Keratinocyte (primary cell): ENCODE measurements at regions not wholly inside any gene's neighbourhood (a gene's known extent, or its start where the extent isn't known, plus 50 kb on each side); places are given as distances from the start of the nearest gene placed in this dataset.

ENCODE experiments used
- DNase-seq: peaks from one replicate; pipeline ENCODE4 v3.0.0-alpha.2; 2011; ENCODE audit warnings: low read depth, missing footprints, low spot score
- FAIRE-seq: peaks from 2 replicates; lab custom pipeline; 2011; peaks lifted over from hg19 to GRCh38; lab: Jason Lieb, UNC
- H2AFZ ChIP-seq: 2 replicates; pipeline ENCODE4 v1.6.0; 2012; ENCODE audit warnings: low read length, control low read depth, inconsistent platforms; ENCODE audit not compliant: control insufficient read depth
- H3K27ac ChIP-seq: 2 replicates; pipeline ENCODE4 v1.5.1; 2011; ENCODE audit warnings: low read length; ENCODE audit not compliant: control insufficient read depth, insufficient read depth
- H3K27me3 ChIP-seq: 3 replicates; pipeline ENCODE4 v1.6.0; 2011; ENCODE audit warnings: low read length; ENCODE audit not compliant: control insufficient read depth, insufficient read depth; ENCODE audit errors: extremely low read depth
- H3K36me3 ChIP-seq, 2 experiments: 2 replicates in 1 of 2; 3 replicates in 1 of 2; pipeline ENCODE4 v1.5.1; 2011; ENCODE audit warnings: low read length in 2 of 2, mild to moderate bottlenecking in 1 of 2; ENCODE audit not compliant: control insufficient read depth in 2 of 2, insufficient read depth in 2 of 2; ENCODE audit errors: extremely low read depth in 1 of 2
- H3K4me1 ChIP-seq: 3 replicates; pipeline ENCODE4 v1.5.1; 2011; ENCODE audit warnings: low read length; ENCODE audit not compliant: control insufficient read depth, insufficient read depth; ENCODE audit errors: extremely low read depth
- H3K4me2 ChIP-seq: 3 replicates; pipeline ENCODE4 v1.6.0; 2011; ENCODE audit warnings: low read depth, low read length; ENCODE audit not compliant: control insufficient read depth, insufficient read depth; ENCODE audit errors: extremely low read depth
- H3K4me3 ChIP-seq, 3 experiments: fragments of 200-600 bp in 1 of 3; sonication (generic) in 1 of 3; 2 replicates in 2 of 3; 3 replicates in 1 of 3; pipeline ENCODE4 v1.5.1; 2011 to 2016; ENCODE audit warnings: low read length in 3 of 3, mild to moderate bottlenecking in 3 of 3, control low read depth in 2 of 3, inconsistent platforms in 1 of 3, low read depth in 1 of 3, mixed read lengths in 1 of 3, mixed run types in 1 of 3, moderate library complexity in 1 of 3; ENCODE audit not compliant: control insufficient read depth in 2 of 3, insufficient read depth in 2 of 3; ENCODE audit errors: extremely low read depth in 1 of 3
- H3K79me2 ChIP-seq: 2 replicates; pipeline ENCODE4 v1.6.0; 2012; ENCODE audit warnings: low read length; ENCODE audit not compliant: control insufficient read depth, insufficient read depth
- H3K9ac ChIP-seq: 3 replicates; pipeline ENCODE4 v1.6.0; 2011; ENCODE audit warnings: low read length; ENCODE audit not compliant: control insufficient read depth, insufficient read depth; ENCODE audit errors: extremely low read depth
- H3K9me1 ChIP-seq: 3 replicates; pipeline ENCODE4 v1.6.0; 2011; ENCODE audit warnings: low read length; ENCODE audit not compliant: control insufficient read depth, insufficient read depth; ENCODE audit errors: extremely low read depth
- H3K9me3 ChIP-seq: 2 replicates; pipeline ENCODE4 v1.5.1; 2012; ENCODE audit warnings: low read depth, low read length; ENCODE audit not compliant: control insufficient read depth
- H4K20me1 ChIP-seq: 3 replicates; pipeline ENCODE4 v1.6.0; 2011; ENCODE audit warnings: low read length; ENCODE audit not compliant: control insufficient read depth, insufficient read depth; ENCODE audit errors: extremely low read depth
- CTCF ChIP-seq, 3 experiments: IDR thresholded peaks in 1 of 3; conservative IDR thresholded peaks in 1 of 3; optimal IDR thresholded peaks in 1 of 3; 2 replicates in 2 of 3; 3 replicates in 1 of 3; pipeline versions ENCODE3 to v1.5.1; 2011; ENCODE audit warnings: low read length in 3 of 3, mild to moderate bottlenecking in 3 of 3, moderate library complexity in 2 of 3, control low read depth in 1 of 3, inconsistent platforms in 1 of 3; ENCODE audit not compliant: insufficient read depth in 2 of 3; ENCODE audit errors: extremely low read depth in 1 of 3
- EZH2 ChIP-seq: IDR thresholded peaks from one replicate; pipeline ENCODE4 v1.6.1; 2012; ENCODE audit warnings: inconsistent platforms, mild to moderate bottlenecking, low read length, moderate library complexity
- dilution Hi-C: fragments of 300-500 bp; cut with MboI; formaldehyde crosslinking; loops from one replicate; pipeline ENCODE4 v1.7.0; 2020; ENCODE audit warnings: low sequenced_read_pairs; ENCODE audit not compliant: extremely low pct_ligation_motif_present

DNA sequence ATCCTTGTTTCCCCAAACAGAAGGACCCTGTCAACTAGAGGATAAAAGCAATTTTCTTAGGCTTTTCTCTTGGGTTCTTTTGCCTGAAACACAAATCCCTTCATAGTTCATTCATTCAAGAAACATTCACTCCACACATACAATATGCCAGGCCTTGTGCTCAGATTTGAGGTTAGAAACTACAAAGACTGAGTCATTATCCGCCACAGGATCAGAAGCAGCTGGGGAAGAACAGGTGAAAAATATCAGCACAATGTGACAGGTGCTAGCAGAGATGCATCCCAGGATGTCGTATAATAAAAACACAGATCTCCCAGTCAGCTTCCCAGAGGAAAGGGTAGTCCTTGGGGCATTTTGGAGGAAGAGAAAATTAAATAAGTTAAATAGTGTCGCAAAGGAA is 172.4 kb downstream of the LRATD1 start:
- H3K27ac ChIP-seq = no peak overlapping the region
- H3K9me3 ChIP-seq = no peaks in the 10 kb centered on the region
- H3K27me3 ChIP-seq = no peaks in the 10 kb centered on the region
- no peak overlapping the region for H3K9ac ChIP-seq
- dilution Hi-C loops = no loop called here
- H3K4me2 ChIP-seq = no peak overlapping the region
- FAIRE-seq (no peak), DNase-seq (no peak)
- H3K9me1 ChIP-seq = no peaks in the 10 kb centered on the region
- H3K4me3 ChIP-seq = no peak overlapping the region
- no peaks in the 10 kb centered on the region for H4K20me1 ChIP-seq
- H3K4me1 ChIP-seq = no peaks in the 10 kb centered on the region
- H3K79me2 ChIP-seq = no peaks in the 10 kb centered on the region
- H3K36me3 ChIP-seq = no peaks in the 10 kb centered on the region
- no peak overlapping the region for H2AFZ ChIP-seq
- TF ChIP-seq CTCF (optimal IDR thresholded peaks at IDR 0.05 in 1 of 3, IDR thresholded peaks at IDR 0.05 in 1 of 3, conservative IDR thresholded peaks at IDR 0.05 in 1 of 3; ENCODE audit: extremely low read depth in 1 of 3, insufficient read depth in 2 of 3, low read length in 3 of 3) (no peak), EZH2 (no peak)

GRCh38 chr2:14806613-14807012 is 174.1 kb downstream of the LRATD1 start:
- FAIRE-seq = no peak
- no peaks in the 10 kb centered on the region for H3K36me3 ChIP-seq
- H3K27me3 ChIP-seq = no peaks in the 10 kb centered on the region
- no peaks in the 10 kb centered on the region for H3K9me1 ChIP-seq
- no peak for DNase-seq
- no peak overlapping the region for H3K4me3 ChIP-seq
- H3K27ac ChIP-seq = no peak overlapping the region
- no peaks in the 10 kb centered on the region for H4K20me1 ChIP-seq
- no peaks in the 10 kb centered on the region for H3K9me3 ChIP-seq
- dilution Hi-C loops = no loop called here
- no peak overlapping the region for H3K4me2 ChIP-seq
- no peaks in the 10 kb centered on the region for H3K79me2 ChIP-seq
- H2AFZ ChIP-seq = no peak overlapping the region
- TF ChIP-seq CTCF (optimal IDR thresholded peaks at IDR 0.05 in 1 of 3, IDR thresholded peaks at IDR 0.05 in 1 of 3, conservative IDR thresholded peaks at IDR 0.05 in 1 of 3; ENCODE audit: extremely low read depth in 1 of 3, insufficient read depth in 2 of 3, low read length in 3 of 3) = no peak
- TF ChIP-seq EZH2 = no peak
- no peaks in the 10 kb centered on the region for H3K4me1 ChIP-seq
- H3K9ac ChIP-seq = no peak overlapping the region
